HL-60 (cell line): ENCODE measurements at regions not wholly inside any gene's neighbourhood (a gene's known extent, or its start where the extent isn't known, plus 50 kb on each side); places are given as distances from the start of the nearest gene placed in this dataset.

Source experiments
- CTCF ChIP-seq: IDR thresholded peaks from one replicate; pipeline ENCODE4 v1.5.1; 2011; ENCODE audit warnings: low read length, control low read depth, inconsistent platforms; ENCODE audit not compliant: insufficient read depth
- GABPA ChIP-seq: IDR thresholded peaks from 2 replicates; pipeline ENCODE4 v1.6.1; 2012; ENCODE audit warnings: low read depth
- SPI1 ChIP-seq: IDR thresholded peaks from 2 replicates; pipeline ENCODE4 v1.6.1; 2012; ENCODE audit warnings: low read depth, mild to moderate bottlenecking, borderline replicate concordance

GRCh38 chr12:92556141-92556540 lies 146.6 kb upstream of the PLEKHG7 start:
- TF ChIP-seq SPI1 (no peak), GABPA (no peak), CTCF (no peak)
